HFFc6 (cell line): ENCODE measurements at regions not wholly inside any gene's neighbourhood (a gene's known extent, or its start where the extent isn't known, plus 50 kb on each side); places are given as distances from the start of the nearest gene placed in this dataset.

Experiments used
- DNase-seq: peaks from one replicate; pipeline ENCODE4 v3.0.0-alpha.2; 2018
- H3K27ac Mint-ChIP-seq: 2 replicates; pipeline ENCODE4 v1.8.0; 2020; ENCODE audit warnings: mild to moderate bottlenecking, mixed read lengths
- H3K27me3 Mint-ChIP-seq: 2 replicates; pipeline ENCODE4 v1.8.0; 2021; ENCODE audit warnings: mild to moderate bottlenecking, moderate library complexity, mixed read lengths; ENCODE audit not compliant: insufficient read depth
- H3K36me3 Mint-ChIP-seq: 2 replicates; pipeline ENCODE4 v1.8.0; 2021; ENCODE audit warnings: low read depth, mixed read lengths
- H3K4me1 Mint-ChIP-seq: 2 replicates; pipeline ENCODE4 v1.8.0; 2020; ENCODE audit warnings: low read depth, mixed read lengths
- H3K4me3 Mint-ChIP-seq: 2 replicates; pipeline ENCODE4 v1.8.0; 2020; ENCODE audit warnings: mild to moderate bottlenecking, moderate library complexity, mixed read lengths
- H3K9me3 Mint-ChIP-seq: 2 replicates; pipeline ENCODE4 v1.8.0; 2020; ENCODE audit warnings: mild to moderate bottlenecking, mixed read lengths
- TF ChIP-seq, protein P1 (sequence below): fragments of 200-600 bp; sonication (generic); IDR thresholded peaks from 2 replicates; pipeline ENCODE4 v1.5.0; 2021; ENCODE audit warnings: antibody characterized with exemption, mild to moderate bottlenecking

DNA sequence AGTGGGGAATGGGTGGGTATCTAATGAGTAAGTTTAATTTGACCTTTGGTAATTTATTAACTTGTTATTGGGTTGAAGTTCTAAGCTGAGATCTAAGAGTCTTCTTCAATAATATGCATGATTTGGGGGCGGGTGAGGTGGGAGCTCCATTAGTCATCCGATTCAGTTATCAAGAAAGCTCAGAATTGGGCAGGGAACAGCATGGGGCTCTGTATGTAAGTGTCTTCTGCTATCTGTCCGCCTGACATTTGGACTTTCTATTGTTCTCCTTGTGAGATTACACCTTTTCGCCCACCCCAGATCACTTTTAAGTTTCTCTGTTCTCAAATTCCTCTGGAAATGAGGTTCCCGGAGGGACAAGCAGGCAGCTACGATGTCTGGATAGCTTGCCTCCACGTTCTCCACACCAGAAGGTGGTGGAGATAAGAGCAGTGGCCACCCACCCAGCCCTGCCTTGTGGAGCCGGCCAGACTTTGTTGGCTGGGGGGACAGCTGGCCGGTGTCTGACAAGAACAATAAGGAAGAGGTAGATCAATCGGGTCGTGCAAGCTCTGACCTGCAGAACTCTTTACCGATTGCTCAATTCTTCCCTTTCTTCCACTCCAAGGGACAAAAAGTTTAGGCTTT is 75.5 kb upstream of the GATA6 start:
- Mint-ChIP-seq H3K27ac (no peak overlapping the region), H3K36me3 (no peaks in the 10 kb centered on the region), H3K4me3 (no peak overlapping the region), H3K9me3 (no peaks in the 10 kb centered on the region), H3K27me3 (peaks cover 33% of the 10 kb centered on the region), H3K4me1 (no peaks in the 10 kb centered on the region)
- TF ChIP-seq, protein P1, sequence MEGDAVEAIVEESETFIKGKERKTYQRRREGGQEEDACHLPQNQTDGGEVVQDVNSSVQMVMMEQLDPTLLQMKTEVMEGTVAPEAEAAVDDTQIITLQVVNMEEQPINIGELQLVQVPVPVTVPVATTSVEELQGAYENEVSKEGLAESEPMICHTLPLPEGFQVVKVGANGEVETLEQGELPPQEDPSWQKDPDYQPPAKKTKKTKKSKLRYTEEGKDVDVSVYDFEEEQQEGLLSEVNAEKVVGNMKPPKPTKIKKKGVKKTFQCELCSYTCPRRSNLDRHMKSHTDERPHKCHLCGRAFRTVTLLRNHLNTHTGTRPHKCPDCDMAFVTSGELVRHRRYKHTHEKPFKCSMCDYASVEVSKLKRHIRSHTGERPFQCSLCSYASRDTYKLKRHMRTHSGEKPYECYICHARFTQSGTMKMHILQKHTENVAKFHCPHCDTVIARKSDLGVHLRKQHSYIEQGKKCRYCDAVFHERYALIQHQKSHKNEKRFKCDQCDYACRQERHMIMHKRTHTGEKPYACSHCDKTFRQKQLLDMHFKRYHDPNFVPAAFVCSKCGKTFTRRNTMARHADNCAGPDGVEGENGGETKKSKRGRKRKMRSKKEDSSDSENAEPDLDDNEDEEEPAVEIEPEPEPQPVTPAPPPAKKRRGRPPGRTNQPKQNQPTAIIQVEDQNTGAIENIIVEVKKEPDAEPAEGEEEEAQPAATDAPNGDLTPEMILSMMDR, result no peak
- no peak for DNase-seq

DNA sequence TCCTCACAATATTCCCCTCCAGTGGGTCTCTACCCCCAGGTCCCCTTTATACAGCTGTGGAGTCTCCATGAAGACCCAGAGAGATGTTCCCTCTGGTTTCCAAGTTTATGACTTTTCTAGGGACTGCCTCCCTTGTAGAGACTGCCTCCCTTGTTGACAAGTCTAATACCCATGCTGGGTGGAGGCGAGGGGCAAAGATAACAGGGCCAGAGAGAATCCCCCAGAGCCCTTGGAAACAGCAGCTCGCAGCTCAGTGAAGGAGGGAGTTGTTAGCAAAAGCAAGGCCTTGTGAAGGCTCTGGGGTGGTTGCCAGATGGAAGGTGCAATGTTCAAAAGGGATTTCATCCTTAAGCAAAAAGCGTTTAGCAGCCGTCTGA is 75.0 kb upstream of the GATA6 start:
- DNase-seq, result no peak
- no peak overlapping the region for H3K4me3 Mint-ChIP-seq
- H3K4me1 Mint-ChIP-seq, result no peaks in the 10 kb centered on the region
- no peak overlapping the region for H3K27ac Mint-ChIP-seq
- TF ChIP-seq, protein P1, result no peak
- H3K9me3 Mint-ChIP-seq, result no peaks in the 10 kb centered on the region
- peaks cover 29% of the 10 kb centered on the region for H3K27me3 Mint-ChIP-seq
- no peaks in the 10 kb centered on the region for H3K36me3 Mint-ChIP-seq

DNA sequence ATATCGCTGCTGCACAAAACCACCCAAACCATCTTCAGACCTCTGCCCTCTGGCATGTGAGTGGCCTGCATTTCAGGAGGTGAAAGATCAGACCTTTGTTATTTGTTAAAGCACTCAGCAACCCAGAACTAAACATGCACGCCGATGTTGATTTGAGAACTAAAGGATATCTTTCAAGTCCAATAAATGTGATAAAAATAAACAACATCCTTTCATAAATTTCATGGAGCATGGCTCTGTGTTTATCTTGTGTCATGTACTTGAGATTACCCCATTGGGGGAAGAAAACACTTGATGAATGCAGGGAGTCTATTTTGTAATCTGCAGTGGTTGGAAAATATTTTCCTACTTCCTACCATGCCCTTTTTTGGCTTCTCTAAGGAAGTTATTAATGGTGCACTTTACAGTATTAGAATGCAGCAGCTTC is 70.8 kb upstream of the GATA6 start:
- DNase-seq, result no peak
- H3K27ac Mint-ChIP-seq, result no peak overlapping the region
- H3K9me3 Mint-ChIP-seq, result no peaks in the 10 kb centered on the region
- H3K4me3 Mint-ChIP-seq, result no peak overlapping the region
- H3K36me3 Mint-ChIP-seq, result no peaks in the 10 kb centered on the region
- peaks cover 22% of the 10 kb centered on the region for H3K27me3 Mint-ChIP-seq
- H3K4me1 Mint-ChIP-seq, result no peaks in the 10 kb centered on the region
- TF ChIP-seq, protein P1, result no peak

DNA sequence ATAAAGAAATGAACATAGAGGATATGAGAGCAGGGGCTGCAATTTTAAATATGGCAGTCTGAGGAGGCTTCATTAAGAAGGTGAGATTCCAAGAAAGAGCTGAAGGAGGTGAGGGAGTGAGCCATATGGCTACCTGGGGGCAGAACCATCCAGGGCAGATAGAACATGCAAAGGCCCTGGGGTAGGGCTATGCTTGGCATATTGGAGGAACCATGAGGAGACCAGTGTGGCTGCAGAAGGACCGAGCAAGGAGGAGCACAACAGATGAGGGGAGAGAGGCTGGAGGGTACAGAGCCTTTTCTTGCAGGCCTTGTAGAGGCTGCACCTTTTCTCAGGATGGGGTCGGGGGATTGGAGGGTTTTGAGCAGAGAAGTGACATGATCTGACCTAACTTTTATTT is 69.5 kb upstream of the GATA6 start:
- no peak overlapping the region for H3K27ac Mint-ChIP-seq
- DNase-seq, result no peak
- H3K27me3 Mint-ChIP-seq, result peaks cover 16% of the 10 kb centered on the region
- no peak overlapping the region for H3K4me3 Mint-ChIP-seq
- H3K9me3 Mint-ChIP-seq, result no peaks in the 10 kb centered on the region
- TF ChIP-seq, protein P1, result no peak
- no peaks in the 10 kb centered on the region for H3K36me3 Mint-ChIP-seq
- H3K4me1 Mint-ChIP-seq, result no peaks in the 10 kb centered on the region

DNA sequence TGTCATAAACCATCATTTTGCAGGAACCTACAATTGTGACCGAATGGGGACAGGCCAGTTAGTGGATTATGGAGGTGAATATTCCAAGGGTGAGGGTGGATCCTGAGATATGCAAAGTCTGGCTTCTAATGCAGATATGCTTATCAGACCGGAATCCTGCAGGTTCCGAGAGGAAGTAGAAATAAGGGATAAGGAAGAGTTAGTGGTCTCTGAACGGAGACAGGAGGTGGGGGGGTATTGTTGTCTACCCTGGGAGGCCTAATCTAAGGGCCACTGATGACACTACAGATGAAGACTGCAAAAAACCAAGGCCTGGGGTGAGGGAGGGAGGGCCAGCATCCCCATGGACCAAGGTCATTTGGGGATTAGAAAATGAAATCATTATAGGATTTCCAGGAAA is 67.7 kb upstream of the GATA6 start:
- TF ChIP-seq, protein P1, result no peak
- no peak overlapping the region for H3K27ac Mint-ChIP-seq
- peaks cover 16% of the 10 kb centered on the region for H3K27me3 Mint-ChIP-seq
- H3K4me1 Mint-ChIP-seq, result no peaks in the 10 kb centered on the region
- DNase-seq, result no peak
- H3K4me3 Mint-ChIP-seq, result no peak overlapping the region
- H3K36me3 Mint-ChIP-seq, result no peaks in the 10 kb centered on the region
- H3K9me3 Mint-ChIP-seq, result no peaks in the 10 kb centered on the region
